ENCODE measurements at regions not wholly inside any gene's neighbourhood (a gene's known extent, or its start where the extent isn't known, plus 50 kb on each side); places are given as distances from the start of the nearest gene placed in this dataset.
"Not testable (repeated sequence)": the region's sequence is repeated elsewhere in the genome, so short reads cannot be mapped to it uniquely, and the experiment has no call there.

DNA sequence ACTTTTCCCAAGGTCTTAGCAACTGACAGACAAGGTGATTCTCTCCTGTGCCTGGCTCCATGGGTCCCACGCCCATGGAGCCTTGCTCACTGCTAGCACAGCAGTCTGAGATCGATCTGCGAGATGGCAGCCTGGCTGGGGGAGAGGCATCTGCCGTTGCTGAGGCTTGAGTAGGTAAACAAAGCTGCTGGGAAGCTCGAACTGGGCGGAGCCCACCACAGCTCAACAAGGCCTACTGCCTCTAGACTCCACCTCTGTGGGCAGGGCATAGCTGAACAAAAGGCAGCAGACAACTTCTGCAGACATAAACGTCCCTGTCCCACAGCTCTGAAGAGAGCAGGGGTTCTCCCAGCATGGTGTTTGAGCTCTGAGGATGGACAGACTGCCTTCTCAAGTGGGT, 224.9 kb upstream of the CNR1 start:
- not testable (repeated sequence) for DNase-seq (ENCODE audit: extremely low read depth, low read depth)

- DNase-seq (ENCODE audit: extremely low read depth, low read depth): no peak
These were observed 222.4 kb upstream of the CNR1 start for GRCh38 chr6:88388589-88388988.

DNA sequence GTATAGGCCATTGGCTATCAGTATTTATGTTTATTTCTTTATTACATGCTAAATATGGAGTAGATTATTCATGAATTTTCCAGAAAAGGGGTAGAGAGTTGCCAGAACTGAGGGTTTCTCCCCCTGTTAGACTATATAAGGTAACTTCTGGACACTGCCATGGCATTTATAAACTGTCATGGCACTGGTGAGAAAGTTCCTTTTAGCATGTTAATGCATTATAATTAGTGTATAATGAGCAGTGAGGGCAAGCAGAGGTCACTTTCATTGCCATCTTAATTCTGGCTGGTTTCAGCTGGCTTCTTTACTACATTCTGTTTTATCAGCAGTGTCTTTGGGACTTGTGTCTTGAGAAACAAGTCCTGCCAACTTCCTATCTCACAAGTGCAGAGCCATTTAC, 220.0 kb upstream of the CNR1 start:
- no peak for DNase-seq (ENCODE audit: extremely low read depth, low read depth)

GRCh38 chr6:88383183-88383582, 217.0 kb upstream of the CNR1 start:
- DNase-seq (ENCODE audit: extremely low read depth, low read depth): no peak

- no peak for DNase-seq (ENCODE audit: extremely low read depth, low read depth)
These were observed 215.1 kb upstream of the CNR1 start for GRCh38 chr6:88381289-88381642.

DNA sequence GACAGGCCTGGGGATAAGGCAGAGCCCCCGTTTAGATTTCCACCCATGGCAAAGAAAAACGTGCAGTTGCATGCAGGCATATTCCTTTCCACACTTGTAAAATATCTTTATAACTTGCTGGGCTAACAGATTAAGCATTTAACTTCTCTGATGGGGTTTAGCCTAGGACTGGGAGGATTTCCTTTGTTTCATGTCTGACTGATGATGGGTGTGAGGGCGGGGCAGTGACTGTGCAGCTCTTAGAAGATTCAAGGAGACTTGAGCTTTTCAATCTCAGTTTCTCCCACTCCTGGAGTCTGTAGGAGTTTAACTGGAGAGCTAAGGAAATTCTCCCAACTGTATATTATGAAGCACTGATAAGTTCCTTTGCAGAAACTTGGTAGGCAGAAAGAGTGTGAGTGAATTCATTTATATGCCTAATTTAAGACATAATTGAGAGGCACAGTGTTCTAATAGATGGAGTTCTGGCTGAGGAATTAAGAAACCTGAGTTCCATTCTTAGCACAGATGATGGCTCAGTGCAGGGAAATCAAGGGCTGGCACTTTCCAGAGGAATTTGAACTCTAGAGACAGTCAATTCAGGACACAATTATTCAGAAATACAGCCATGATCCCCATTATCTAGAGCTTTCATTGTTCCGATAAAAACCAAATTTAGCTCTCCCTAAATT, 214.6 kb upstream of the CNR1 start:
- no peak for DNase-seq (ENCODE audit: extremely low read depth, low read depth)

DNA sequence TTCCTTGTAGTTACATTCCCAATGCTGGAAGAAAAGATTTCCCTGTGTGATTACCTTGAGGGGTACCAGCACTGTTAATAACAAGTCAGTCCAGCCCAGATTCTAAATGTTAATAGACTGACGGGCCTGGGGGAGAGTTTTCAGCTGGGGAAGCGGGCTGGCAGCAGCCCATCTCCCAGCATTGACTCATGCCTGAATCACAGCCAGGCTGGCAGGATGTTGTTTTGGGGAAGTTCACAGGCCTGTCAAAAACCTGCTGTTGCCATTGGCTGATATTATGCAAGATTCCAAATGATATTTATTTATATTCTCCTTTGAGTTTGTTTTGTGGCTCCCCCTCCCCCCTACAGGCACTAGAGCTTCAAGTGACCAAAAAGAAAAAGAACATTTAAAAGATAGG, 213.9 kb upstream of the CNR1 start:
- DNase-seq (ENCODE audit: extremely low read depth, low read depth): no peak

DNA sequence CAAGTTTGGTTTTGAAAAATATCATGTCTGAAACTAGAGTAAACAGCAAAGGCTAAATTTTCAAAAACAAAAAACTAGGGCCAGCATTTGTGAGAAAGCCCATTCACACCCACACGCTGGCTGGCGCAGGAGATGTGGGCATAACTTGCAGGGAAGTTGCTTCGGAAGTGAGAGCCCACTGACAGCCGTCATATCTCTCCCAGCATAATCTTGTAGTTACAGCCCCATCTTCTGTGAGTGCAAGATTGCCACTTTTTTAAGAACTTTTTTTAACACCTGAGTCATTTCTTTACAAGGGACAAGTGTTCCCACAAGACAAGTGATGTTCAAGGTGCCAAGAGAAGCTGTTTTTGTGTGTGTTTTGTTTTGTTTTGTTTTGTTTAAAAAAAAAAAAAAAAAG, 212.5 kb upstream of the CNR1 start:
- DNase-seq (ENCODE audit: extremely low read depth, low read depth): no peak

GRCh38 chr6:88377976-88378568, 211.9 kb upstream of the CNR1 start:
- DNase-seq (ENCODE audit: extremely low read depth, low read depth): no peak

DNA sequence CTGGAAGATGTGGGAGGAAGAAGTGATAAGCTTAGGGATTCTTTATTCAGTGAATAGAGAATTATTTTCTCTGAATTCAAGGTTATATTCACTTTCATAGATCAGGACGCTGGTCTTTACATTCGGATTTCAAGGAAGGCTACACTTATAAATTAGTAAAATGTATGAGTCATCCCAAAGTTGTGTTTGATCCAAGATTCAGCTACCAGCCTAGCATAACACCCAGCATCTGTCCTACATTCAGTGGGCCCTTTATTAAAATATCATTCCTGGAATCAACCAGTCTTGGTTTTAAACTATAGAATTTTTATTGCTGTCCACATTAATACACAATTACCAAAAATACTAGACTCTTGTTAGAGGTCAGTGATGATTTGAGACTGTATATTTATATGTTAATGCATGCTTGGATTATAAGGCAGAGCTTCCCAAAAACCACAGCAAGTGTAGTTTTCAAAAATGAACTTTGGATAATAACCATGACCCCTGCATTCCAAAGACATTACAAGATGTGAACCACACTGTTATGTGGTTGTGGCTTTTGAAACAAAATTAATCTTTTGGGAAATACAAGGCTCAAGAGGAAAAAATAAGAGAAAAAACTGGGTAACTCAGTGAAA, 210.7 kb upstream of the CNR1 start:
- no peak for DNase-seq (ENCODE audit: extremely low read depth, low read depth)

GRCh38 chr6:88376197-88376596, 210.1 kb upstream of the CNR1 start:
- DNase-seq (ENCODE audit: extremely low read depth, low read depth): no peak

DNA sequence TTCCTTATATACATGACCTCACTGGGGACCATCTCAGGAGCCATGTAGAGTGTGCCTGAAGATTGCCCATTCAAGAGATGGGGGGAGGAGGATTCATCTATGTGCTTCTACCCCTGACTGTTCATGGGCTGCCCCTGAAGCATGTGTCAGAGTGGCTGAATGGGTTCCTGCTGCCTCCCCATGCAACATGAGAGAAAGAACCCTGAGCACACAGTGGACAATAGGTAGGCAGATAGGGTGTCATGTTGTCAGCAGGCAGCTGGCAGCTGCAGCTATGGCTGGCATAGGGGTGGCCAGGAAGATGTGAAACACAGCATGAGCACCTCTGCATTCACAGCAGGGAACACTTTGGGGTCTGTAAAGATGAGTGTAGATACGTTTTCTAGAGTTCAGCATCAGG, 208.4 kb upstream of the CNR1 start:
- no peak for DNase-seq (ENCODE audit: extremely low read depth, low read depth)

DNA sequence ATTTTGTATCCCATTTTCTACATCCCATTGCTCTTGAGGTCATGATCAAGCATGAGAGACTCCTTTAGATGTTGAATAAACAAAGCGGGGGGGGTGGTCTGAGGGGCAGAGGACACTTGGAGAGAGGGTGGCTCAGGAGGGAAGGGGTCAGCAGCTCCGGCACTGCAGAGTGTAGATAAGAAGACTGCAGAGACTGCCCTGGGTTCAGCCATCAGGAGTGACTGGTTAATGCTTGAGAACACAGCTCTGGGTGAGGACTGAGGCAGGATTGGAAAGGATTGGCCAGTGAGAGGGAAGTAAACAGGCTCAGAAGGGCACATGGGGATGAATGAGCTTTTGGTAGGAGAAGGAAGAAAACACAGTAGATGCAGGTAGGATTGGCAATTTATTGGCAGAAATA, 205.3 kb upstream of the CNR1 start:
- no peak for DNase-seq (ENCODE audit: extremely low read depth, low read depth)

- DNase-seq (ENCODE audit: extremely low read depth, low read depth): no peak
These were observed 204.1 kb upstream of the CNR1 start for GRCh38 chr6:88370127-88370710.

DNA sequence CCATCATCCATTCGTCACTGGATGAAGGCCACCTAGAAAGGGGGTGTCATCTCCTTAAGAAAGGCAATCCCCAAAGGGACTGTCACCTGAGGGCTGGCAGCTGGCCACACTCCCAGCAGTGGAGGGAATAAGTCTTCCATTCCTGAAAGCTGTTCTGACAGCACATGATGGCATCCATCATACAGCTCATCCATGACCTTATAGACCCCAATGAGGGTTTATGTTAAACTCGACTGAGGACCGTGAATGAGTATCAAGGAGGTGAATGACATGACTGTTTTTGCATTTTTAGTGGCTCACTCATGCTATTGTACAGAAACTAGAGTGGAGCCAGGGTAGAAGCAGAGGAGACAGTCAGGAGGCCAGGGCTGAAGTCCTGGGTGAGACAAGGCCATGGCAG, 203.1 kb upstream of the CNR1 start:
- DNase-seq (ENCODE audit: extremely low read depth, low read depth): no peak

DNA sequence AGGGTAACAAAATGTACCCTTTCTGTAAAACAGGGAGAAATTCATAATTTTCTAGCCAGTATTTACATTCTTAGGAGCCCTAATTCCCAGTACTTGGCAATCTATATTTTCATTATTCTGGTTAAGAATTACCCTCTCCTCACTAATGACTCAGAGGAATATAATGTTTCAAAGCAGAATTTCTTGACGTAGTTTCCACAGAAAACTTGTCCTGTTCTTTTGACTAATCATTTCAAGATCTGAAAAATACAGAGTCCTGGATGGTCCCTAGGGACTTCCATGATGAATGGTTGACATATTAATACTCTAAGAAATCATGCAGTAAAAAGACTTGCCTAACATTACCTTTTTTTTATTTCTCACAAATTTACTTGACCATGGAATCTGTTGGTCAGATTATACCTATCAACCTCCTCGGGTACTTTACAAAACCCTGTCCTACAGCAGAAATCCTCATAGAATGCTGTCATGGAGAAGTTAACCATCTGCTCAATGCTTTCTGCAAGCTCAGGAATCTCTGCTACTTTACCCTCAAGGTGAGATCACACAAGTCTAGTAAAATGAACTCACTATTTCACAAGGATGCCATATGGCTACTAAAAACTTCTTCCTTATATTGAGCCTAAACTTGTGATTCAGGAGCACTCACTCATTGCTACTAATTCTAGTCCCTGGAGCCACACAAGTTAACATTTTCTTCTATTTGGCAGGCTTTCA, 202.1 kb upstream of the CNR1 start:
- no peak for DNase-seq (ENCODE audit: extremely low read depth, low read depth)

GRCh38 chr6:88367248-88367647, 201.1 kb upstream of the CNR1 start:
- no peak for DNase-seq (ENCODE audit: extremely low read depth, low read depth)

GRCh38 chr6:88366672-88367071, 200.5 kb upstream of the CNR1 start:
- DNase-seq (ENCODE audit: extremely low read depth, low read depth): no peak

DNA sequence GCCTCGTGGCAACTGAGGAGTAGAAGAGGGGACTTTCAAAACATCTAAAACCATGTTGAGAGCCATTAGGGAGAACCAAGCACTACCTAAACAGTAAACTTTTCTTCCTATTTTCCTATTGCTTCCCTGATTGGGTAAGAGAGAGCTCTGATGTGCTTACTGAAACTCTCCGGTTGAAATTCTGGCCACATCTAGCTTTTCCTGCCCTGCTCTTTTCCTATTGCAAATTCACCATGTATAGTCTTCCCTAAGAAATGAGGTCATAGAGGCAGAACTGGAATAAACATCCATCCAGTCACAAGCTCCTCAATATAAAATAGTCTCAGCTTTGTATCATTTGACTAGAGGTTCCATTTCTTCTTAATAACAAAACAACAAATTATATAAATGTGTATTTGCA, 199.5 kb upstream of the CNR1 start:
- no peak for DNase-seq (ENCODE audit: extremely low read depth, low read depth)

DNA sequence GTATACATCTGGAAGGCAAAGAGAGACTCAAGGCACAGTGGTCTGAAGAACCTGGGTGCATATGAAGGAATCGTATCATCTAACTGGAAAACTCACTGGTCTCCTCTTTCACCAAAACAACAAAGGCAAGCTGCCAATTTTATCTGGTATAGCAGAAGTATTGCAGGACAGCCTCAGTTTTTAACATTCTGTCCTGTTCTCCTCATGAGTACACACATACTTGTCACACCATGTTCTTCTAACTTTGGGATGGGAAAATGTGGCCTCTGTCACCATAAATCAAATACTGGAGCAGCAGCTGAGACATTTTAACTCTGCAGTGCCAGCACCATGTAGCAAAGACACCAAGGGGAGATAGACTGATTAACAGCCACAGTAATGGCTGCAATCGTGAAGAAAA, 199.1 kb upstream of the CNR1 start:
- no peak for DNase-seq (ENCODE audit: extremely low read depth, low read depth)

- DNase-seq (ENCODE audit: extremely low read depth, low read depth): no peak
These were observed 195.6 kb upstream of the CNR1 start for GRCh38 chr6:88361754-88362153.

GRCh38 chr6:88361298-88361697, 195.2 kb upstream of the CNR1 start:
- DNase-seq (ENCODE audit: extremely low read depth, low read depth): no peak
